ENCODE measurements at regions not wholly inside any gene's neighbourhood (a gene's known extent, or its start where the extent isn't known, plus 50 kb on each side); places are given as distances from the start of the nearest gene placed in this dataset.

DNA sequence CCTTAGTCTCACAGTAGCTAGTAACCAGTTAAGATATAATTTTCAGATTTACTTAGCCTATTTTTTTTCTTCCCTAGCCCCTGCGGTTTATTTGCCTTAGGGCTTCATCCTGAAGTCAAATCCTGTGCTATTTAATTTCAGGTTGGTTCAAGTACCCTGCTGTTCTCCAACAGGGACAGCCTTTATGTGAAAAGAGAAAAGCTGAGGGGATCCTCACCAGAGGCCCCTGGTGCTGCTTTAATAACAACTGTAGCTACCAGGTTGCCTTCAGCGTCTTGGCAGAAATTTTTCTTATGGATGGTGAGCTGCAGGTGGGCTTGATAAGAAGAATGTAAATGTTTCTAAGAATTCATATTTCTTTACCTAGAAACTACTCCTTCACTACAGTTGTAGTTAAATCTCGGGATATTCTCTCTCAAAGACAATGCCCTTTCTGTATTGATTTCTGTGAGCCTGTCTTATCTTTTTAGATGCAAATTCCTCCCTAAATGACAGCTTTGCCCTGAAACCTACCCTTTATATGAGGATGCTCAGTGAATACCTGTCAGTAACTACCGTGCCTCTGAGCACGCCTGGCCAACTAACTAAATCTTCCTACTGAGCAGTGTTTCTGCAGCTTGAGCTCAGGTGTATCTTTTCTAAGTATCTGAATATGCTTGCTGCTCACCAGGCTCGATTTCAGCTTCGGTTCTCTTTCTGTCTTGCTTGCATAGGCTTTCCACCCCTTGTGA, 320.5 kb downstream of the MMUT start:
- H4K5ac ChIP-seq (ENCODE audit: insufficient read length, low read depth, low read length): no peak overlapping the region

More for the DNA sequence above, 320.5 kb downstream of the MMUT start:
- H3K14ac ChIP-seq (ENCODE audit: insufficient read depth, low read length): no peak overlapping the region
- H3K18ac ChIP-seq (ENCODE audit: insufficient read length, low read depth, low read length): no peak overlapping the region
- Mint-ChIP-seq H3K4me1 (peaks cover 38% of the 10 kb centered on the region in 2 experiments), H3K36me3 (ENCODE audit: insufficient read depth in 1 of 3, low read depth in 3 of 3) (peaks cover 4 to 27% (median 11%) of the 10 kb centered on the region in 3 experiments), H3K27me3 (ENCODE audit: low read depth) (no peaks in the 10 kb centered on the region; the same call in 1 of the 2 replicates), H3K27ac (peak overlapping the region in 1 of 3 experiments; percentile 89; a peak in 2 of 7 replicates), H3K9me3 (peaks cover 25% of the 10 kb centered on the region in 2 experiments), H3K4me3 (peak overlapping the region in 1 of 2 experiments; percentile 14; a peak in 2 of 5 replicates)
- H2BK120ac ChIP-seq (ENCODE audit: low read depth, low read length, poor library complexity, severe bottlenecking): no peak overlapping the region
- no peak overlapping the region for H4K91ac ChIP-seq (ENCODE audit: insufficient read length, low read depth, low read length)
- no peak overlapping the region for H2BK20ac ChIP-seq (ENCODE audit: low read depth, low read length, poor library complexity, severe bottlenecking)
- no CpG with 5 or more reads among the region's 7 CpGs for WGBS (ENCODE audit: extremely low coverage, insufficient read length, low lambda C conversion rate)
- no peaks in the 10 kb centered on the region for H3K79me1 ChIP-seq (ENCODE audit: insufficient read depth, low read depth, low read length, poor library complexity, severe bottlenecking)
- H3K56ac ChIP-seq (ENCODE audit: insufficient read length, low read depth, low read length): no peak overlapping the region
- no peak overlapping the region for H4K8ac ChIP-seq (replicated peaks; ENCODE audit: insufficient read length, low read depth, low read length)
- no peak overlapping the region for H3T11ph ChIP-seq (ENCODE audit: low read length)
- no peak overlapping the region for H3K4ac ChIP-seq (ENCODE audit: low read depth, low read length)
- no peaks in the 10 kb centered on the region for H3K23me2 ChIP-seq (ENCODE audit: insufficient read length, low read depth, low read length, poor library complexity, severe bottlenecking)
- H2BK12ac ChIP-seq (ENCODE audit: insufficient read length, low read depth, low read length): no peak overlapping the region
- no peaks in the 10 kb centered on the region for H3K79me2 ChIP-seq (ENCODE audit: insufficient read depth, low read length)
- no peak for DNase-seq
- H3K27me3 ChIP-seq (ENCODE audit: insufficient read depth, low read length): no peaks in the 10 kb centered on the region
- no peak overlapping the region for H2BK15ac ChIP-seq (ENCODE audit: low read depth, low read length)
- no peak for TF ChIP-seq CTCF (conservative IDR thresholded peaks at IDR 0.05)
- H2AFZ ChIP-seq (ENCODE audit: low read length): no peak overlapping the region
- no peaks in the 10 kb centered on the region for H3K9me3 ChIP-seq (ENCODE audit: control insufficient read depth, low read depth, low read length)
- H2AK5ac ChIP-seq (ENCODE audit: insufficient read length, low read length): no peak overlapping the region
- no peak overlapping the region for H3K4me2 ChIP-seq (ENCODE audit: insufficient read depth, insufficient read length, low read length)
- no peak overlapping the region for H3K27ac ChIP-seq (ENCODE audit: insufficient read length, low read depth, low read length)
- no peaks in the 10 kb centered on the region for H4K20me1 ChIP-seq (ENCODE audit: control insufficient read depth, insufficient read depth, insufficient read length)
- H3K23ac ChIP-seq (ENCODE audit: insufficient read length, low read depth, low read length): no peak overlapping the region
- no peak overlapping the region for H3K9ac ChIP-seq (ENCODE audit: extremely low read depth, insufficient read length, low read length)
- 0 out of 2 replicates have a peak, but pooled peaks cover 2% of the 10 kb centered on the region for H3K4me1 ChIP-seq (ENCODE audit: insufficient read depth, low read length)
- no peak overlapping the region for H2BK5ac ChIP-seq (ENCODE audit: insufficient read length, low read length)

All from H9 (cell line).